Mesothelial cell of epicardium (in vitro differentiated cells): ENCODE measurements at regions not wholly inside any gene's neighbourhood (a gene's known extent, or its start where the extent isn't known, plus 50 kb on each side); places are given as distances from the start of the nearest gene placed in this dataset.
"Not testable (repeated sequence)": the region's sequence is repeated elsewhere in the genome, so short reads cannot be mapped to it uniquely, and the experiment has no call there.

Source experiments
- DNase-seq, 2 experiments: peaks; one replicate each; pipeline ENCODE4 v3.0.0; 2021; ENCODE audit warnings: low spot score in 2 of 2; ENCODE audit not compliant: unreplicated experiment in 2 of 2
- H3K27ac Mint-ChIP-seq: 2 replicates; pipeline ENCODE4 v1.8.0; 2021; ENCODE audit warnings: mixed read lengths
- H3K27me3 Mint-ChIP-seq: 2 replicates; pipeline ENCODE4 v1.8.0; 2021; ENCODE audit warnings: low read depth, mixed read lengths
- H3K36me3 Mint-ChIP-seq: 2 replicates; pipeline ENCODE4 v1.8.0; 2021; ENCODE audit warnings: mixed read lengths
- H3K4me1 Mint-ChIP-seq: 2 replicates; pipeline ENCODE4 v1.8.0; 2021; ENCODE audit warnings: mixed read lengths
- H3K4me3 Mint-ChIP-seq: 2 replicates; pipeline ENCODE4 v1.8.0; 2021; ENCODE audit warnings: mild to moderate bottlenecking, moderate library complexity, mixed read lengths
- H3K9me3 Mint-ChIP-seq: 2 replicates; pipeline ENCODE4 v1.8.0; 2021; ENCODE audit warnings: mixed read lengths
- CTCF ChIP-seq: fragments of 200-600 bp; sonication (generic); IDR thresholded peaks from one replicate; pipeline ENCODE4 v1.5.0; 2021; ENCODE audit warnings: antibody characterized with exemption; ENCODE audit not compliant: unreplicated experiment

- no peak for DNase-seq
- Mint-ChIP-seq H3K4me3 (no peak overlapping the region), H3K36me3 (peaks cover 2% of the 10 kb centered on the region), H3K9me3 (peaks cover 41% of the 10 kb centered on the region), H3K4me1 (no peaks in the 10 kb centered on the region), H3K27me3 (no peaks in the 10 kb centered on the region), H3K27ac (no peak overlapping the region)
- no peak for TF ChIP-seq CTCF
Observed at GRCh38 chr4:12016729-12017128, 588.0 kb upstream of the HS3ST1 start.

GRCh38 chr4:12005471-12005870 lies 576.8 kb upstream of the HS3ST1 start:
- H3K27ac Mint-ChIP-seq: no peak overlapping the region
- peaks cover 19% of the 10 kb centered on the region for H3K9me3 Mint-ChIP-seq
- no peak overlapping the region for H3K4me3 Mint-ChIP-seq
- no peak for TF ChIP-seq CTCF
- no peaks in the 10 kb centered on the region for H3K36me3 Mint-ChIP-seq
- no peaks in the 10 kb centered on the region for H3K27me3 Mint-ChIP-seq
- H3K4me1 Mint-ChIP-seq: no peaks in the 10 kb centered on the region
- DNase-seq: no peak

GRCh38 chr4:11996581-11996980 lies 567.9 kb upstream of the HS3ST1 start:
- DNase-seq, H3K36me3 Mint-ChIP-seq, H3K4me1 Mint-ChIP-seq, H3K27ac Mint-ChIP-seq, H3K27me3 Mint-ChIP-seq, H3K4me3 Mint-ChIP-seq: not testable (repeated sequence)
- peaks cover 49% of the 10 kb centered on the region for H3K9me3 Mint-ChIP-seq

GRCh38 chr4:11976726-11977263 lies 548.1 kb upstream of the HS3ST1 start:
- Mint-ChIP-seq H3K36me3 (no peaks in the 10 kb centered on the region), H3K27ac (no peak overlapping the region), H3K27me3 (peaks cover 24% of the 10 kb centered on the region), H3K4me3 (no peak overlapping the region), H3K4me1 (peaks cover 2% of the 10 kb centered on the region), H3K9me3 (no peaks in the 10 kb centered on the region)
- DNase-seq: no peak
- TF ChIP-seq CTCF: no peak

- H3K36me3 Mint-ChIP-seq: no peaks in the 10 kb centered on the region
- no peak overlapping the region for H3K4me3 Mint-ChIP-seq
- peaks cover 4% of the 10 kb centered on the region for H3K9me3 Mint-ChIP-seq
- no peak for TF ChIP-seq CTCF
- H3K27ac Mint-ChIP-seq: no peak overlapping the region
- H3K27me3 Mint-ChIP-seq: peaks cover 5% of the 10 kb centered on the region
- H3K4me1 Mint-ChIP-seq: peaks cover 4% of the 10 kb centered on the region
- DNase-seq: no peak
Observed at GRCh38 chr4:11973270-11973669, 544.6 kb upstream of the HS3ST1 start.

GRCh38 chr4:11970754-11971153 lies 542.1 kb upstream of the HS3ST1 start:
- Mint-ChIP-seq H3K36me3 (no peaks in the 10 kb centered on the region), H3K27me3 (peaks cover 1% of the 10 kb centered on the region), H3K9me3 (peaks cover 4% of the 10 kb centered on the region), H3K4me3 (no peak overlapping the region), H3K4me1 (peaks cover 10% of the 10 kb centered on the region), H3K27ac (no peak overlapping the region)
- no peak for TF ChIP-seq CTCF
- no peak for DNase-seq
